GM23338 (cell line): ENCODE measurements at regions not wholly inside any gene's neighbourhood (a gene's known extent, or its start where the extent isn't known, plus 50 kb on each side); places are given as distances from the start of the nearest gene placed in this dataset.

Experiments used
- ATAC-seq: fragments of 200-7000 bp; cut with Tn5 transposase; 3 replicates; pipeline ENCODE4 v1.9.1; 2020
- DNase-seq: peaks from one replicate; pipeline ENCODE4 v3.0.0-alpha.2; 2015; ENCODE audit warnings: low spot score
- H2AFZ ChIP-seq: fragments of 200-600 bp; sonication (generic); 2 replicates; pipeline ENCODE4 v1.8.0; 2016; ENCODE audit warnings: antibody characterized with exemption, mild to moderate bottlenecking, moderate library complexity
- H3F3A ChIP-seq: fragments of 200-600 bp; sonication (generic); replicated peaks from 2 replicates; pipeline ENCODE4 v1.8.0; 2017; ENCODE audit warnings: antibody characterized with exemption, mixed run types, low read depth
- H3K27ac ChIP-seq: fragments of 200-600 bp; sonication (generic); 2 replicates; pipeline ENCODE4 v1.6.1; 2016; ENCODE audit warnings: low read depth
- H3K27me3 ChIP-seq: fragments of 200-600 bp; sonication (generic); 2 replicates; pipeline ENCODE4 v1.8.0; 2016; ENCODE audit warnings: mild to moderate bottlenecking, mixed run types, moderate library complexity; ENCODE audit not compliant: insufficient read depth
- H3K36me3 ChIP-seq: fragments of 200-600 bp; sonication (generic); 2 replicates; pipeline ENCODE4 v1.8.0; 2016; ENCODE audit warnings: mild to moderate bottlenecking; ENCODE audit not compliant: insufficient read depth
- H3K4me1 ChIP-seq: fragments of 200-600 bp; sonication (generic); 2 replicates; pipeline ENCODE4 v1.8.0; 2016; ENCODE audit warnings: mild to moderate bottlenecking, moderate library complexity; ENCODE audit not compliant: insufficient read depth
- H3K4me2 ChIP-seq: fragments of 200-600 bp; sonication (generic); 2 replicates; pipeline ENCODE4 v1.7.1; 2017; ENCODE audit warnings: mixed run types
- H3K4me3 ChIP-seq: fragments of 200-600 bp; sonication (generic); 2 replicates; pipeline ENCODE4 v1.6.1; 2016; ENCODE audit warnings: mixed run types
- H3K79me2 ChIP-seq: fragments of 200-600 bp; sonication (generic); replicated peaks from 2 replicates; pipeline ENCODE4 v1.8.0; 2017; ENCODE audit warnings: mild to moderate bottlenecking; ENCODE audit not compliant: insufficient read depth
- H3K9me2 ChIP-seq: fragments of 200-600 bp; sonication (generic); 2 replicates; pipeline ENCODE4 v1.8.0; 2017; ENCODE audit not compliant: insufficient read depth
- H4K20me1 ChIP-seq: fragments of 200-600 bp; sonication (generic); replicated peaks from 2 replicates; pipeline ENCODE4 v1.8.0; 2017; ENCODE audit warnings: mild to moderate bottlenecking; ENCODE audit not compliant: insufficient read depth
- H3K27ac Mint-ChIP-seq: 2 replicates; pipeline ENCODE4 v1.8.0; 2020; ENCODE audit warnings: inconsistent platforms, mild to moderate bottlenecking, moderate library complexity, mixed read lengths
- H3K27me3 Mint-ChIP-seq: 3 replicates; pipeline ENCODE4 v1.8.0; 2022; ENCODE audit warnings: low read depth, mild to moderate bottlenecking, moderate library complexity, mixed read lengths, inconsistent platforms; ENCODE audit not compliant: insufficient read depth, poor library complexity
- H3K36me3 Mint-ChIP-seq: 3 replicates; pipeline ENCODE4 v1.8.0; 2021; ENCODE audit warnings: low read depth, mild to moderate bottlenecking, inconsistent platforms, moderate library complexity, mixed read lengths
- H3K4me1 Mint-ChIP-seq: 3 replicates; pipeline ENCODE4 v1.8.0; 2020; ENCODE audit warnings: mild to moderate bottlenecking, inconsistent platforms, mixed read lengths
- H3K4me3 Mint-ChIP-seq: 3 replicates; pipeline ENCODE4 v1.8.0; 2021; ENCODE audit warnings: moderate library complexity, mild to moderate bottlenecking, inconsistent platforms, mixed read lengths
- H3K9me3 Mint-ChIP-seq: 3 replicates; pipeline ENCODE4 v1.8.0; 2020; ENCODE audit warnings: moderate library complexity, mild to moderate bottlenecking, inconsistent platforms, mixed read lengths
- JUNB ChIP-seq: IDR thresholded peaks from one replicate; pipeline ENCODE4 v1.6.1; 2016; ENCODE audit warnings: antibody characterized with exemption; ENCODE audit not compliant: unreplicated experiment
- NANOG ChIP-seq: IDR thresholded peaks from 2 replicates; pipeline ENCODE4 v1.6.1; 2016; ENCODE audit warnings: antibody characterized with exemption, borderline replicate concordance
- POLR2AphosphoS5 ChIP-seq: IDR thresholded peaks from 2 replicates; pipeline ENCODE4 v1.6.1; 2016; ENCODE audit warnings: antibody characterized with exemption, low read depth
- STAT1 ChIP-seq: IDR thresholded peaks from one replicate; pipeline ENCODE4 v1.6.1; 2016; ENCODE audit warnings: antibody characterized with exemption; ENCODE audit not compliant: unreplicated experiment
- ZNF114 ChIP-seq: fragments of 250-450 bp; sonication (Bioruptor Pico); IDR thresholded peaks from 2 replicates; pipeline ENCODE4 v1.5.0; 2020; ENCODE audit warnings: mild to moderate bottlenecking, moderate library complexity
- ZNF331 ChIP-seq: fragments of 250-450 bp; sonication (Bioruptor Pico); IDR thresholded peaks from 2 replicates; pipeline ENCODE4 v1.5.0; 2020; ENCODE audit warnings: low read depth, mild to moderate bottlenecking, moderate library complexity
- TF ChIP-seq, protein P1 (sequence below), 2 experiments: fragments of 200-600 bp in 1 of 2; sonication (generic) in 1 of 2; conservative IDR thresholded peaks; 2 replicates each; pipeline versions ENCODE4 v1.5.1 to v1.6.1; 2016 to 2017; ENCODE audit warnings: antibody characterized with exemption in 2 of 2, low read depth in 2 of 2, mild to moderate bottlenecking in 2 of 2, moderate library complexity in 1 of 2
- TF ChIP-seq, protein P2 (sequence below): fragments of 250-450 bp; sonication (Bioruptor Pico); IDR thresholded peaks from 2 replicates; pipeline ENCODE4 v1.5.0; 2020; ENCODE audit warnings: mild to moderate bottlenecking, moderate library complexity
- TF ChIP-seq, protein P3 (sequence below): IDR thresholded peaks from 2 replicates; pipeline ENCODE4 v1.6.1; 2016; ENCODE audit warnings: antibody characterized with exemption

DNA sequence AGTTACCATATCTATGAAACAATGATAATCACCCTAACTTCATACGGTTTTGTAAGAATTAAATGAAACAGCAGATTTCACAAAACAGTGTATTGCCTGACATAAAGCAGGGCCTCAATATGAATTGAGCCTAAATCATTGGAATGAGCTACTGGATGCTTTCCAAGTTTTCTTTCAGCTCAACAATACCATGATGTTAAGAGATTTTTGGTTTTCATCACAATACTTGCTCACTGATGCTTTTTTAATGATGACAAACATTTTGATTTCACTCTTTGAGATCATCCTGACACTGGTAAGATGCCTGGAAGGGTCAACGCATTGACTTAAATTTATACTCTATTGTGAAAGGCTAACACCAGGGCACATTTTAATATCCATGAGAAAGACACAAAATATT is 377.5 kb downstream of the ZNF521 start (continued):
- TF ChIP-seq, protein P1, sequence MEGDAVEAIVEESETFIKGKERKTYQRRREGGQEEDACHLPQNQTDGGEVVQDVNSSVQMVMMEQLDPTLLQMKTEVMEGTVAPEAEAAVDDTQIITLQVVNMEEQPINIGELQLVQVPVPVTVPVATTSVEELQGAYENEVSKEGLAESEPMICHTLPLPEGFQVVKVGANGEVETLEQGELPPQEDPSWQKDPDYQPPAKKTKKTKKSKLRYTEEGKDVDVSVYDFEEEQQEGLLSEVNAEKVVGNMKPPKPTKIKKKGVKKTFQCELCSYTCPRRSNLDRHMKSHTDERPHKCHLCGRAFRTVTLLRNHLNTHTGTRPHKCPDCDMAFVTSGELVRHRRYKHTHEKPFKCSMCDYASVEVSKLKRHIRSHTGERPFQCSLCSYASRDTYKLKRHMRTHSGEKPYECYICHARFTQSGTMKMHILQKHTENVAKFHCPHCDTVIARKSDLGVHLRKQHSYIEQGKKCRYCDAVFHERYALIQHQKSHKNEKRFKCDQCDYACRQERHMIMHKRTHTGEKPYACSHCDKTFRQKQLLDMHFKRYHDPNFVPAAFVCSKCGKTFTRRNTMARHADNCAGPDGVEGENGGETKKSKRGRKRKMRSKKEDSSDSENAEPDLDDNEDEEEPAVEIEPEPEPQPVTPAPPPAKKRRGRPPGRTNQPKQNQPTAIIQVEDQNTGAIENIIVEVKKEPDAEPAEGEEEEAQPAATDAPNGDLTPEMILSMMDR (conservative IDR thresholded peaks at IDR 0.05; ENCODE audit: low read depth in 2 of 2) = no peak
- no peak for TF ChIP-seq ZNF114 (CRISPR knock-in tag)

DNA sequence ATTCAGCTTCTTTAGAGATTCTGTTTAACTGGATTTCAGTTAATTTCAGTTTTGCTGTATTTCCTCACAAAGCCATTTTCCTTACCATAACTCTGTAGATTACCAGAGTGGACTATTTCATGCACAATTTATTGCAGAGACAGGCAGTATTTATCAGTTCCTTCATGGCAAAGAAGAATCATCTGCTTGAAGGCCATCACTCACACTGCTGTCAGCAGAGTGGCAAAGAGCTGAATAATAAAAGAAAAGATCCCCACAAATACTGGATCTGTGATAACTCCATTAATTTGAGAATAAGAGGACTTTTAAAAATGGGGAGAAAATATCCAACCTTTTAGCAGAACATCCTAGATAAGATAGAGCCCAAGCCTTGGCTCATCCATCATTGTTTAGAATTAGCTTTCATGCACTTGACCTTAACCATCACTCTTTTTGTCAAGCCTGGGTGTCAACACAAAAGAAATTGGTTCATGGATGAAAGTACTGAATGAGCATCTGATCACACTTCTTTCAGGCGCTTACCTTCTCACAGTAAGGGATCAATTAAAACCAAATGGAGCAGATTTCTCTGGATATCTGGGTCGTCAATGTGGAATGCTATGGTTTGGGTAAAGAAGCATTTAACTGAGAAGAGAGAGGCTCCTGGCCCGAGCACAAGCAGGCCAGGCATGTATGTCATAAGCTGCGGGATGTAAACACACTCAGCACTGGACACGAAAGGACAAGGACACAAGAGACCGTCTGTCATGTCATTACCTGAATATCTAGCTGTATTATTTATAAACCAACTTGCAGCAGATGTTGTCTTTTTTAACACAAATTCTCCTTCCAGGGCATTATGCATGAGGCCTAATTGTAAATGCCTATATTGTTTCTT is 376.2 kb downstream of the ZNF521 start:
- Mint-ChIP-seq H3K9me3 (no peaks in the 10 kb centered on the region), H3K27ac (no peak overlapping the region), H3K27me3 (peaks cover 5% of the 10 kb centered on the region)

More for the DNA sequence above, 376.2 kb downstream of the ZNF521 start:
- TF ChIP-seq, protein P1 (conservative IDR thresholded peaks at IDR 0.05; ENCODE audit: low read depth in 2 of 2) = no peak
- TF ChIP-seq, protein P2, sequence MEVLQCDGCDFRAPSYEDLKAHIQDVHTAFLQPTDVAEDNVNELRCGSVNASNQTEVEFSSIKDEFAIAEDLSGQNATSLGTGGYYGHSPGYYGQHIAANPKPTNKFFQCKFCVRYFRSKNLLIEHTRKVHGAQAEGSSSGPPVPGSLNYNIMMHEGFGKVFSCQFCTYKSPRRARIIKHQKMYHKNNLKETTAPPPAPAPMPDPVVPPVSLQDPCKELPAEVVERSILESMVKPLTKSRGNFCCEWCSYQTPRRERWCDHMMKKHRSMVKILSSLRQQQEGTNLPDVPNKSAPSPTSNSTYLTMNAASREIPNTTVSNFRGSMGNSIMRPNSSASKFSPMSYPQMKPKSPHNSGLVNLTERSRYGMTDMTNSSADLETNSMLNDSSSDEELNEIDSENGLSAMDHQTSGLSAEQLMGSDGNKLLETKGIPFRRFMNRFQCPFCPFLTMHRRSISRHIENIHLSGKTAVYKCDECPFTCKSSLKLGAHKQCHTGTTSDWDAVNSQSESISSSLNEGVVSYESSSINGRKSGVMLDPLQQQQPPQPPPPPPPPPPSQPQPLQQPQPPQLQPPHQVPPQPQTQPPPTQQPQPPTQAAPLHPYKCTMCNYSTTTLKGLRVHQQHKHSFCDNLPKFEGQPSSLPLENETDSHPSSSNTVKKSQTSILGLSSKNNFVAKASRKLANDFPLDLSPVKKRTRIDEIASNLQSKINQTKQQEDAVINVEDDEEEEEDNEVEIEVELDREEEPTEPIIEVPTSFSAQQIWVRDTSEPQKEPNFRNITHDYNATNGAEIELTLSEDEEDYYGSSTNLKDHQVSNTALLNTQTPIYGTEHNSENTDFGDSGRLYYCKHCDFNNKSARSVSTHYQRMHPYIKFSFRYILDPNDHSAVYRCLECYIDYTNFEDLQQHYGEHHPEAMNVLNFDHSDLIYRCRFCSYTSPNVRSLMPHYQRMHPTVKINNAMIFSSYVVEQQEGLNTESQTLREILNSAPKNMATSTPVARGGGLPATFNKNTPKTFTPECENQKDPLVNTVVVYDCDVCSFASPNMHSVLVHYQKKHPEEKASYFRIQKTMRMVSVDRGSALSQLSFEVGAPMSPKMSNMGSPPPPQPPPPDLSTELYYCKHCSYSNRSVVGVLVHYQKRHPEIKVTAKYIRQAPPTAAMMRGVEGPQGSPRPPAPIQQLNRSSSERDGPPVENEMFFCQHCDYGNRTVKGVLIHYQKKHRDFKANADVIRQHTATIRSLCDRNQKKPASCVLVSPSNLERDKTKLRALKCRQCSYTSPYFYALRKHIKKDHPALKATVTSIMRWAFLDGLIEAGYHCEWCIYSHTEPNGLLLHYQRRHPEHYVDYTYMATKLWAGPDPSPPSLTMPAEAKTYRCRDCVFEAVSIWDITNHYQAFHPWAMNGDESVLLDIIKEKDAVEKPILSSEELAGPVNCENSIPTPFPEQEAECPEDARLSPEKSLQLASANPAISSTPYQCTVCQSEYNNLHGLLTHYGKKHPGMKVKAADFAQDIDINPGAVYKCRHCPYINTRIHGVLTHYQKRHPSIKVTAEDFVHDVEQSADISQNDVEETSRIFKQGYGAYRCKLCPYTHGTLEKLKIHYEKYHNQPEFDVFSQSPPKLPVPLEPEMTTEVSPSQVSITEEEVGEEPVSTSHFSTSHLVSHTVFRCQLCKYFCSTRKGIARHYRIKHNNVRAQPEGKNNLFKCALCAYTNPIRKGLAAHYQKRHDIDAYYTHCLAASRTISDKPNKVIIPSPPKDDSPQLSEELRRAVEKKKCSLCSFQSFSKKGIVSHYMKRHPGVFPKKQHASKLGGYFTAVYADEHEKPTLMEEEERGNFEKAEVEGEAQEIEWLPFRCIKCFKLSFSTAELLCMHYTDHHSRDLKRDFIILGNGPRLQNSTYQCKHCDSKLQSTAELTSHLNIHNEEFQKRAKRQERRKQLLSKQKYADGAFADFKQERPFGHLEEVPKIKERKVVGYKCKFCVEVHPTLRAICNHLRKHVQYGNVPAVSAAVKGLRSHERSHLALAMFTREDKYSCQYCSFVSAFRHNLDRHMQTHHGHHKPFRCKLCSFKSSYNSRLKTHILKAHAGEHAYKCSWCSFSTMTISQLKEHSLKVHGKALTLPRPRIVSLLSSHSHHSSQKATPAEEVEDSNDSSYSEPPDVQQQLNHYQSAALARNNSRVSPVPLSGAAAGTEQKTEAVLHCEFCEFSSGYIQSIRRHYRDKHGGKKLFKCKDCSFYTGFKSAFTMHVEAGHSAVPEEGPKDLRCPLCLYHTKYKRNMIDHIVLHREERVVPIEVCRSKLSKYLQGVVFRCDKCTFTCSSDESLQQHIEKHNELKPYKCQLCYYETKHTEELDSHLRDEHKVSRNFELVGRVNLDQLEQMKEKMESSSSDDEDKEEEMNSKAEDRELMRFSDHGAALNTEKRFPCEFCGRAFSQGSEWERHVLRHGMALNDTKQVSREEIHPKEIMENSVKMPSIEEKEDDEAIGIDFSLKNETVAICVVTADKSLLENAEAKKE = no peak
- no peak for TF ChIP-seq ZNF114 (CRISPR knock-in tag)
- no peak for TF ChIP-seq ZNF331
- TF ChIP-seq POLR2AphosphoS5 = no peak
- no peak for TF ChIP-seq STAT1
- TF ChIP-seq, protein P3, sequence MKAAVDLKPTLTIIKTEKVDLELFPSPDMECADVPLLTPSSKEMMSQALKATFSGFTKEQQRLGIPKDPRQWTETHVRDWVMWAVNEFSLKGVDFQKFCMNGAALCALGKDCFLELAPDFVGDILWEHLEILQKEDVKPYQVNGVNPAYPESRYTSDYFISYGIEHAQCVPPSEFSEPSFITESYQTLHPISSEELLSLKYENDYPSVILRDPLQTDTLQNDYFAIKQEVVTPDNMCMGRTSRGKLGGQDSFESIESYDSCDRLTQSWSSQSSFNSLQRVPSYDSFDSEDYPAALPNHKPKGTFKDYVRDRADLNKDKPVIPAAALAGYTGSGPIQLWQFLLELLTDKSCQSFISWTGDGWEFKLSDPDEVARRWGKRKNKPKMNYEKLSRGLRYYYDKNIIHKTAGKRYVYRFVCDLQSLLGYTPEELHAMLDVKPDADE = no peak
- TF ChIP-seq NANOG = no peak
- no peak for TF ChIP-seq JUNB
- Mint-ChIP-seq H3K4me3 (no peak overlapping the region), H3K4me1 (peaks cover 18% of the 10 kb centered on the region), H3K36me3 (no peaks in the 10 kb centered on the region)
- H3K4me2 ChIP-seq = no peak overlapping the region
- no peaks in the 10 kb centered on the region for H3K27me3 ChIP-seq
- no peak overlapping the region for H3K27ac ChIP-seq
- no peaks in the 10 kb centered on the region for H3F3A ChIP-seq
- H3K36me3 ChIP-seq = no peaks in the 10 kb centered on the region
- H3K9me2 ChIP-seq = peaks cover 22% of the 10 kb centered on the region
- ATAC-seq (no peak), DNase-seq (no peak)
- H4K20me1 ChIP-seq = no peaks in the 10 kb centered on the region
- H3K4me1 ChIP-seq = peaks cover 8% of the 10 kb centered on the region
- no peak overlapping the region for H3K4me3 ChIP-seq
- no peaks in the 10 kb centered on the region for H3K79me2 ChIP-seq
- 0 out of 2 replicates have a peak overlapping the region, but pooled peaks have one; percentile 10 for H2AFZ ChIP-seq
